Caki2 (cell line): ENCODE measurements at regions not wholly inside any gene's neighbourhood (a gene's known extent, or its start where the extent isn't known, plus 50 kb on each side); places are given as distances from the start of the nearest gene placed in this dataset.
A peak's percentile ranks its signal among the peaks of the same experiment; 100 is the strongest.

Source experiments
- DNase-seq: peaks from one replicate; pipeline ENCODE4 v3.0.0-alpha.2; 2015; ENCODE audit warnings: low read depth
- in situ Hi-C: cut with HindIII; loops from 2 replicates; pipeline ENCODE4 v1.10.0; 2016; ENCODE audit warnings: low sequenced_read_pairs, low pct_unique_long_range_greater_than_20kb, mixed read lengths

DNA sequence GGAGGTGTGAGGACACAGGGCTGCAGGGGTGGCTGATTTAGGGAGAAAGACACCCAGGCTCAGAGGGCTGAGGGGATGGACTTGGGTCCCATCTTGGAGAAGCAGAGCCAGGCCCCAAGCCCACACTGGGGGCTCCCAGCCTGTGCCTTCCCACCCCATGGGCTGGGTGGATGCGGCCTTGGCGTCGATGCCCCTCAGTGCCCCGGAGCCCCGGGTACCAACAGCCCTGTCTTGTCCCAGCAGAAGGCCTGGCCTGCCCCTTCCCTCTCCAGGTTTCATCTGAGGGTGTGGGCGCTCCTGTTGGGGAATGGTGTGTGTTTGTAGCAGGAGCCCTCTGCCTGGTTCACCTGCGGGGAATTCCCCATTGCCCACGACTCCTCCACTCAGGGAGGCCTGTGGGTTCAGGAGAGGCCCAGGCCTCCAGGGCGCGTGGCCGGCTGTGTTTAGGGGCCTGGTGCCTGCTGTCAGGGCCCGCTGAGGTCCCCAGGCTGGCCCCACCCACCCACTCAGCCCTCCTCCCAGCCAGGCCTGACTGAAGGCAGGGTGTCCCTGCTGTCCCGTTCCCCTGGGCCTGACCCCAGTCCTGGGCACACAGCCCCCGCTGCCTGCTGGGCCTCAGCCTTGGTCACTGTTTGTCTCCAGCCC is 51.1 kb upstream of the BEGAIN start:
- no peak for DNase-seq
- in situ Hi-C loops = no loop called here

DNA sequence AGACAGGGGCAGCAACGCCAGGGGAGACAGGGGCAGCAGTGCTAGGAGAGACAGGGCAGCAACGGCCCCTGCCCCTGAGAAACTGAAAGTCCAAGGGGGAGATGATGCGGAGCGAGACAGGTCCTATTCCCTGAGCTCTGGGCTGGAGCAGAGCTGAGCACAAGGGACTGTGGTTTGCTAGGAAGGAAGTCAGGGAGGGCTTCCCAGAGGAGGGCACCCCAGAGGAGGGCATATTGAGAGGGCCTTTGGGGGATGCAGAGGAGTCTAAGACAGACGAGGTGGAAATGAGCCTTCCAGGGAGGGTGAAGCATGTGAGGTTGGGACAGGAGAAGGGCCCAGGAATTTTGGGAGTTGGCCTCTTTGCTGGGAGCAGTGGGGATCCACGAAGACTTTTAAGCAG is 52.1 kb upstream of the BEGAIN start:
- in situ Hi-C loops = no loop called here
- no peak for DNase-seq

DNA sequence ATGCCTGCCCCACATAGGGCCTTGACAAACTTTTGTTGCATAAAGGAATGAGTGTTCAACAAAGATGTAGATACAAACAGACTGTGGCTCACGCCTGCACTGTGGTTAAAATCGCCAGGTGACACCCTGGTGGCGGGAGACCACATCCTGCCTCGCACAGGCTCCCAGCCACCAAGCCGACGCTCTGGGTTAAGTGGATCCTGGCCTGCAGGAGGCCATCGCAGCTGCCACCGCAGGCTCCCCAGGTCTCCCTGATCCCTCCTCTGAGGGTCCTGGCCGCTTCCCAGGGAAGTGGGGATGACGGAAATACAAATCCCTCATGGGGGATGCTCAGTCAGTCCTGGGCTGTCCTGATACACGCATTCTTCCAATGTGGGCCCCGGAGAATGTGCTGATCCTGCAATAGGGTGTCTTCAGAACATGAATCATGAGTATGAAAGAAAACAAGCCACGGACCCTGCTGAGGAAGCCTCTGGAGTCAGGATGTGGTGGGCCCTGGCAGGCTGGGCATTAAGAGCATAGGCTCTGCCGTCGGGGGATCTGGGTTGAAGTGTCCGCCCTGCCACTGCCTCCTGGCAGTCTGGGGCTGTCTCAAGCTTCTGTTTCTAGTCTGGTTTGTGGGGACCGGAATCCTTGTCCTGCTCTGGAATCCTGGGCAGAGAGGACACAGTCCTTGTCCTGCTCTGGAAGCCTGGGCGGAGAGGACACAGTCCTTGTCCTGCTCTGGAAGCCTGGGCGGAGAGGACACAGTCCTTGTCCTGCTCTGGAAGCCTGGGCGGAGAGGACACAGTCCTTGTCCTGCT is 53.5 kb upstream of the BEGAIN start:
- in situ Hi-C loops = no loop called here
- no peak for DNase-seq

DNA sequence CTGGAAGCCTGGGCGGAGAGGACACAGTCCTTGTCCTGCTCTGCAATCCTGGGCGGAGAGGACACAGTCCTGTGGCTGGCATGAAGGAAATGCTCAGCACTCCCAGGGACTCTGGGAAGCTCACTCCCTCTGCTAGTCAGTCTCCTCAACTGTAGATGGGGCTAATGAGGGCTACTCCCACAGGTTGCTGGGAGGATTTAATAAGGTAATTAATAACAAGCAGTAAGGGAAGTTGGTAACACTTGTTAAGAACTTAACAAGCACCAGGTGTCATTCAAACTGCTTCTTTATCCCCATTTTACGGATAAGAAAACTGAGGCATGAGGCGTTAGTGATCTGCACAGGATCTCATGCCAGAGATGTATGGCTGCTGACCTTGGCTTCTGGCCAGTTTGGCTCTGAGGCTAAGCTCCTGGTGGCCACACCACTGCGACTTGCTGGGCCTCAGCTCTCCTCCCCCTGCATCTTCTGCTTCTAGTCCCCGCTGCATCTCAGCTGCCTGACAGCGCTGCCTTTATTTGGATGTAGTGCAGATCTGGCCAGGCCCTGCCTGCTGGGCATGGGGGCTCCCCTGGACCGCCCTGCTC is 54.1 kb upstream of the BEGAIN start:
- DNase-seq = no peak
- in situ Hi-C loops = no loop called here

DNA sequence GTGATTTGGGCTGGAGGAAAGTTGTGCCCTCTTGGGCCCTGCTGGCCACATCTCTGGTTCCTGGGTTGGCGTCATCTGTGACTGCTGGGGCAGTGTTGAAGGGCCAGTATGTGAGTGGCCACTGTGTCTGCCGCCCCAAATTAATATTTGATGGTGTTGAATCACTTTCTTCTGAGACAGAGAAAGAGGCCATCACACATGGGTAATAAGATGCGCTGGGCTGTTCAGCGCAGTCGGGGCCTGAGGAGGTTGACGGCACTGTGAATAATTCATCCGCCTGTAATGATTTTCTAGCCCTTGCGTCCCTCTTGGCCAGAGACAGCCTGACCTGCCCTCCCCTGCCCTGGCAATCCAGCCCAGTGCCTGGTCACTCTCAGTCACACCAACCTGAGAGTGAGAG is 56.2 kb upstream of the BEGAIN start:
- in situ Hi-C loops = no loop called here
- DNase-seq = no peak

DNA sequence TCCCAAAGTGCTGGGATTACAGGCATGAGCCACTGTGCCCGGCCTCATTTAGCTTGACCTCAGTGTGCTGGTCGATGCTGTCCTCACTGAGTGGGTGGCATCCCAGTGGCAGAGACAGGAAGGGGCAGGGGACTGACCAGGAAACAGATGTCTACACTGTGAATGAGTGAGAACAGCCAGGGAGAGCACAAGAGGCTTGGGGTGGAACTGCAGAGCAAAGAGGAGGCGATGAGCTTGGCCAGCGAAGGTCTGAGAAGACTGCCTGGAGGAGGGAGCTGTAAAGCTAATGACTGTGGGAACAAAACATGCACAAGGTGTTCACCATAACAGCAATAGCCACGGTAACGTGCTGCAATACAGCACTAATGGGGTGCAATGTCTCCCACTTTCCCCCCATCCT is 57.2 kb upstream of the BEGAIN start:
- no peak for DNase-seq
- in situ Hi-C loops = no loop called here

DNA sequence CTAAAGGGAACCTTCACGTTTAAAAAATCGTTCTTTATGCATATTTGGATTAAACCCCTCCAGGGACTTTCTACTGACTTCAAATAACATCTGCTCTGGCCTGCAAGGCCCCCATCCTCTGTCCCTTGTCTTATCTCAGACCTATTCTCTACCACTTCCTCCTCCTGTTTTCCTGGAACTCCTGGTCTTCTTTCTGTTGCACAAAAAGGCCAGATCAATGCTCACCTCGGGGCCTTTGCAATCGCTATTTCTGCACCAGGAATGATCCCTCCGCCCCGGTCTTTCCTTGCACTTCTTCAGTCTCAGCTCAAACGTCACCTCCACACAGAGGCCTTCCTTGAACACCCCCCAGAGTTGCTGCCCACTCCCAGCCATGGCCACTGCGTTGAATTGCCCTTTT is 57.6 kb upstream of the BEGAIN start:
- DNase-seq = no peak
- in situ Hi-C loops = no loop called here

DNA sequence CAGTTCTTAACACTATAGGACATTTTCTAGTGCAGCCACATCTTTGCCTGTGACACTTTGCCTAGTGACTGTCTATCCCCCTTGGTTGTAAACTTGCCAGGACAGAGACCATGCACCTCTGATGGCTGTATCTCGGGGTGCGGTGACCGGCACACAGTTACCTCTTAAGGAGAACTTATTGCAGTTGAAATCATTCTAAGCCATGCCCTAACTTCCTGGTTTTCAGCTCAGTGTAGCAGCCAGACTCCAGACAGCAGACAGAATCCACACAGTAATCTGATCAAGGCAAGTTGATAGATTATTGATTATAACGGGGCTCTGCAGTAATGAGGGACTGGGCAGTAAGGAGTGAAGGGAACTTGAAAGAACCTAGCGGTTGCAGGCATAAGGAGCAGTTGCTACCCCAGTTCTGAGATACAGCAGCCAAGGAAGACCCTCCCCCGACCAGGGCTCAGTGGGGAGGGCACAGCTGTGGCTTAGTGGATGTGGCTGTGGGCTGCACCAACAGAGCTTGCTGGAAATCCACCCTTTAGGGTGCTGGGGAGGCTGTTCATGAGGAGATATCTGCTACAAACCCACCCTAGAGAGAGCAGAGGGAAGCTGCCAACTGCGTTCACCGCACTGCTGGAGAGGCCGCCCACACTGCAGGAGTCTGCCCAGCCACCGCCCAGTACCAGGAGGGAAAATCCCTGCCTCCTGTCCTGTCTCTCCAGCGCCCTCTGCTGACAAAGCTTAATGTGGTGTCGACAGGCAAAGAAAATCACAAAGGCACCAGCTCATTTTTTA is 58.2 kb upstream of the BEGAIN start:
- peak; percentile 65 for DNase-seq
- in situ Hi-C loops = no loop called here

DNA sequence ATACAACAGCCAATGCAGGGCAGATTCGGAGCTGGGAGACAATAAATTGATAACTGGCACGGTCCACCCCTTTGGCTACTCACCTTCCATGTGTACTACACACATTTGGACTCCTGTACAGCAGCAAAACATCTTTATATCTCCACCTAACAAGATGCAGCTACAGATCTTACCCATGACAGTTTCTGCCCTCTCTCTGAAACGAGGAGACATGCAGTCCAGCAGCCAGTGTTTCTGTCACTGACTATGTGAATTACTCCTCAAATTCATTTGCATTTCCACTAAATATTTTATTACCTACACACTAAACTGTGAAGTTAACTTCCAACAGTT is 58.7 kb upstream of the BEGAIN start:
- no peak for DNase-seq
- in situ Hi-C loops = no loop called here

DNA sequence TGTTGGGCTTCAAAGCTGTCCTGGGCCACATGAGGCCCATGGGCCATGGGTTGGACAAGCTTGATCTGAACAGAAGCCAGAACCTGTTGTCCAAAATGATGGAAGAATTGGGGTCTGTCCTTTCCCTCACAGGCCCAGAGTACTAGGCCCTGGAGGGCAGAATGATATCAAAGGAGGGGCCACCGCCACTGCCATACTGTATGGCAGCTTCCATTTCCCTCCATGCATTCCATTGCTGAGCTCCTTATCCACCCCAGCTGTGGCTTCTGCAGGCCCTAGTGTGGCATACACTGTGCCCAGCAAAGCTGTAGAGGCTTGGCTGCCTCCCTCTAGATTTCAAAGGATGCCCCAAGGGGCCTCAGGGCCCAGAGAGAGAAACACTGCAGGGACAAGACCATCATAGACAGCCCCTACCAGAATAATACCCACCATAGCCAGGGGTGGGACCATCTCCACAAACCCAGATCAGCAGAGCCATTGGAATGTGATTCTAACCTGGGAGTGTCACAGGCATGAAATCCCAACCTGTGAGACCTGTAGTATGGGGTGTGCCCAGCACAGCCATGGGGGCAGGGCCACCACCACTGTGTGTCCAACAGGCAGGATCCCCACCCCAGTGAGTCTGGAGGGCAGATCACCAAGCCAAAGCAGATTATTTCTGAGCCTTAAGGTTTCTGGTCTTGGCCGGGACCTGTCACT is 61.4 kb upstream of the BEGAIN start:
- no peak for DNase-seq
- in situ Hi-C loops = no loop called here

DNA sequence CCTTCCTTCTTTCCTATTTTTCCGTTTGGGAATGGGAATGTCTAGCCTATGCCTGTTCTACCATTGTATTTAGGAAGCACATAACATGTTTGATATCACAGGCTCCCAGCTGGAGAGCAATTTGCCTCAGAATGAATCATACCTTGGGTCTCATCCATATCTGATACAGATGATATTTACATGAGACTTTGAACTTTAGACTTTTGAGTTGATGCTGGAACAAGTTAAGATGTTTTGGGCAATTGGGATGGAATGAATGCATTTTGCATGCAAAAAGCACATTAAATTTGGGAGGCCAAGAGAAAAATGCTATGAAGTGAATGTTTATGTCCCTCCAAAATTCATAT is 61.9 kb upstream of the BEGAIN start:
- in situ Hi-C loops = no loop called here
- no peak for DNase-seq

DNA sequence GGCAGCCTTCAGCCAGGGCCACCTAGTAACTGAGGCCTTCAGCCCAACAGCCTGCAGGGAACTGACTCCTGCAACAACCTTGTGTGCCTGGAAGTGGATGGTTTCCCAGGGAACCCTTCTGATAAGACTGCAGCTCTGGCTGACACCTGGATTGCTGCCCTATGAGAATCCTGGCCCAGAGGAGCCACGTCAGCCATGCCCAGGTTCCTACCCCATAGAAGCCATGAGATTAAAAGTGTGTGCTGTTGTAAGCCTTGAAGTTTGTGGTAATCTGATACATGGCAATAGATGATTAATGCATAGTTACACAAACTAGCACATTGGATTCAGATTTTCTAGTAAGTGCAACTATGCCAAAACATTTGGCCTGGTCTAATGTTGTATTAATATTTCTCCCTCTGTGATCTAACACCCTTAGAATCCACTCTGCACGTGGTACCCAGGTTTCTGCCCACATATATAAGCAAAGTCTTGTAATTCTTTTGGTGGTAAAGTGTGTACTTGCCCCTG is 64.8 kb upstream of the BEGAIN start:
- no peak for DNase-seq
- in situ Hi-C loops = loop anchor here (25.0 kb wide), 1 partner anchor 240 kb away; no protein-coding TSS in a partner anchor

DNA sequence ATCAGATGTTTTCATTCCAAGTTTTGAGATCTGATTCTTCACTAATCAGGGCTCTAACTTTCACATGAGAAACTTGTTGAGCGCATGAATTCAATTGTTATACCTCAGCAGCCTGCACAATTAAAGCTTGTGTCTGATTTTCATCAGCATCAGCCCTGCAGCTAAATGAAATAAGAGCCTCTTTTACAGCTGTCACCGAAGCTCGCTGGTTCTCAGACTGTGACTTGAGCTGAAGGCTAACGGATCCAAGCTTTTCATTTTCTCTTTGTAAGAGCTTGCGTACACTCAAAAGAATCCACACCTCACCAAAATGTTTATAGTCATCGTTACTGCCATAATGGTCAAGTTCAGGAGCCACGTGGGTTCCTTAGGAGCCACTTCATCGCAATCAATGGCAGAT is 65.5 kb upstream of the BEGAIN start:
- in situ Hi-C loops = loop anchor here (25.0 kb wide), 1 partner anchor 240 kb away; no protein-coding TSS in a partner anchor

DNA sequence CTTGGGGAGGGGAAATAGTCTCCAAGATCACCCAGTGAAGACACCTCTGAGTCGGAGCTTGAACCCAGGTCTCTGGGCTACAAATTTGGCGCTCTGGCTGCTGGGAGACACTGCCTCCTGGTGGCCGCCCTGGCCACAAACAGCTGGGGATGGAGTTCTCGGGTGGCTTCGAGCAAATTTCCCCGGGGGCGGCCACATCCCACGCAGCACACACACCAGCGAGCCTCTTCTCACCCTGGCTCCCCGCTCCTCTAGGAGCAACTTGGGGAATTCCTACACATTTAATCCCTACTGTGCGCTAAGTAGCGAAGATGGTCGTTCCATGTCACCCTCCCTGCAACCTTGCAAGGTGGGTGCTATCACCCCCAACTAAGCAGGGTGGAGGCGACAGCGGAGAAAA is 66.2 kb upstream of the BEGAIN start:
- in situ Hi-C loops = loop anchor here (25.0 kb wide), 1 partner anchor 241 kb away; no protein-coding TSS in a partner anchor
- DNase-seq = no peak

More for the DNA sequence above, 65.5 kb upstream of the BEGAIN start:
- DNase-seq = no peak

DNA sequence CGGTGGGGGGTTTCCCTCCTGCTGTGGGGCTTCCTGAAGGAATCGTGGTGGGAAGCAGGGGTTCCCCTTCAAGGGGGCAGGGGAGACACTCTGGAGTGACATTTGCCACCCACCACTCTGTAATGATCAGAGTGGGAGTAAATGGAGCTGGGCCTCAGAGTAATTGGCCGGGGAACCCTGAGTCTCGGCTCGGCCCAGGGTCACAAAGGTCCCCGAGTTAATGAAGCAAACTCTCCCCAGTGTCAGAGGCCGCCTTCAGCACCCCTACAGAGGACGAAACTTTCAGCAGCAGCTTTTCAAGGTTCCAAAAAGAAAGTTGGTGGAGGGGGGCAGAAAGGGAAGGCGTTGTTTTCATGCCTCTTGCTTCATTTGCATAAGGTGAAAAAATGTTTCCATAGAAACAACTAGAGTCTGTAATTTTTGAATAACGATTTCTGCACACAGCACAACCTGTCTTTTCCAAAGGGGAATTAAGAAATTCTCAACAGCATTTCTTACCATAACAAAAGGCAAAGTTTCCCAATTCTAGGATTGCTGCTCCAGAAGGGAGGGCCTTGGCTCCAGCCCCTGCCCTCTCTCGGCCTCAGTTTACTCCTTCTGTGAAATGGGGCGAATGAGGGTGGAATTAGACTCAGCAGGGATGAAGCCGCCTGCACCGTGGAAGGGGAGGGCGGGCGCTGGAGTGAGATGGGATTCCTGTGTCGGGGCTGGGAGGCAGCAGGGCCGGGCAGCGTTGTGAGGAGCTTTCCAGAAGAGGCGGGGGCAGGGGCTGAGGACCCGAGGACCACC is 67.0 kb upstream of the BEGAIN start:
- in situ Hi-C loops = loop anchor here (25.0 kb wide), 1 partner anchor 242 kb away; no protein-coding TSS in a partner anchor
- DNase-seq = no peak

DNA sequence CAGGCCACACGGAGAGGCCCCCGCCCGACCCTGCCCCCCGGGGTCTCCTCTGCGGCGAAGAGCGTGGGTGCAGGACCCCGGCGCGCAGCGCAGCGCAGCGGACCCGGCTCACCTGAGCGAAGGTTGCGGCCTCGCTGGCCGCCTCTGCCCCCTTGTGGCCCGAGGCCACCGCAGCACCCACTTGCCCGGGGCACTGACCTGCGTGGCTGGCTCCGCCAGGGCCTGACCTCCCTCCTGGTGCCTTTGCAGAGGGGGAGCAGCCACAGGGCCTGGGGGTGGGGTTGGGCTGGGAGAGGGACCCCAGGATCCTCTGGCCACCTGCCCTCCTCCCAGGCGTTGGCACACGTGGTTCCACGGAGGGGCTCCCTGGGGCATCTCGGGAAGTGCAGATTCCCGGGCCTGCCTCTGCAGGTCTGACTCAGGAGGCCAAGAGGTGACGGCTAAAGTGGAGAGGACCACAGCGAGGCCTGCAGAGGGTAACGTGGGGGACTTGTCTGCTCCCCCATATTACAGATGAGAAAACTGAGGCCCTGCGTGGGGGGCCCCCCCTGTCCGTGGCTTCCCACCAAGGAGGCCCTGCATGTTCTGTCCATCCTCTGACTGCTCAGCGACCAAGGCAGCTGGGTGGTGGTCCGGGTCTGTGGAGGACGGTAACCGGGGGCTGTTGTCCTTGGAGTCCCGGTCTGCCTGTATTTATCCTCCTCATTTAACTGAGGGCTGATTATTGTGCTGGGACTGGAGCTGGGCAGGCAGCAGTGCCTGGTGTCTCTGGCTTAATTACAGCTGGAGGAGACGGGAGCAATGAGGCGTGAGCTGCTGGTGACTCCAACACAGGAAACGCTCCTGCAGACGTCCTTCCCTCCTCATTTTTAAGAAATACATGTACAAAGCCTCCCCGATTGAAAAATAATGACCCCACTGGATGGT is 67.9 kb upstream of the BEGAIN start:
- peak; percentile 35 for DNase-seq
- in situ Hi-C loops = loop anchor here (25.0 kb wide), 1 partner anchor 243 kb away; no protein-coding TSS in a partner anchor
